GM21619 (cell line): ENCODE measurements at regions not wholly inside any gene's neighbourhood (a gene's known extent, or its start where the extent isn't known, plus 50 kb on each side); places are given as distances from the start of the nearest gene placed in this dataset.
"Not testable (repeated sequence)": the region's sequence is repeated elsewhere in the genome, so short reads cannot be mapped to it uniquely, and the experiment has no call there.

Experiments used
- ATAC-seq: cut with Tn5 transposase; IDR thresholded peaks from one replicate; pipeline ENCODE4 v1.9.1; 2021; ENCODE audit not compliant: unreplicated experiment

GRCh38 chr9:31321256-31321655, 1063.2 kb upstream of the ACO1 start:
- no peak for ATAC-seq

DNA sequence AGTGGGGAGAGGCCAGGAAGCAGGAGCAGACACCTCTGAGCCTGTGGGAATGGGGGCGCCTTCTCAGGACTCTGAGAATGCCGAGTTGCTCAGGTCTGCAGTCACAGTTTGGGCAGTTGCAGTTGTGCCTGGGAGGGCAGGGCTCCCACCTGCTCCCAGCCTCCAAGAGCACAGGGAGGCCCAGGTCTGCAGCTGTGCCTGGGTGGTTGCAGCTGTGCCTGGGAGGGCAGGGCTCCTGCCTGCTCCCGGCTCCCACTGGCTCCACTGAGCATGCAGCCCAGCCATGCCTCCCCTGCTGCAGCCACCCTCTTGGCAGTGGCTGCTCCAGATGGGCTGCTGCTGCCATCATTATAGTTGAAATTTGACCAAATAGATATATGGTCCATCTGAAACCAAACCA, 1062.8 kb upstream of the ACO1 start:
- no peak for ATAC-seq

- peak; percentile 63 for ATAC-seq
Observed at GRCh38 chr9:31323726-31324444, 1060.6 kb upstream of the ACO1 start.

DNA sequence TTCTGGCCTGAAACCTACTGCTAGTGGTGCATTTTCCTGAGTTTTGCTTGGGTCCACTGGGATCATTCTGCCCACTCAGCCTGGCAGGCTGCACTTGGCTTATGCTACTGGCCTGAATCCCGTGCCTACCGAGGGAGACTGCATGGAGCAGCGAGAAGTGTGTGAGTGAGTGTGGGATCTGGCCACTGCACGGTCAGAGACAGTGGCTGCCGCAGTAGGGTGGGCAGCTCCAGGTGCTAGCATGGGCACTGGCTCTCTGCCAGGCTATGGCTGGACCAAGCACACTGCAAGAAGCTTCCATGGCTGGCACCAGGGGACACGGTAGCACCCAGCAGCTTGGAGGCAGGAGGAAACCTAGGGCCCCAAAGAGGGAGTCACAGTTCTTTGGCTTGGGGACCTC, 1058.7 kb upstream of the ACO1 start:
- ATAC-seq: no peak

DNA sequence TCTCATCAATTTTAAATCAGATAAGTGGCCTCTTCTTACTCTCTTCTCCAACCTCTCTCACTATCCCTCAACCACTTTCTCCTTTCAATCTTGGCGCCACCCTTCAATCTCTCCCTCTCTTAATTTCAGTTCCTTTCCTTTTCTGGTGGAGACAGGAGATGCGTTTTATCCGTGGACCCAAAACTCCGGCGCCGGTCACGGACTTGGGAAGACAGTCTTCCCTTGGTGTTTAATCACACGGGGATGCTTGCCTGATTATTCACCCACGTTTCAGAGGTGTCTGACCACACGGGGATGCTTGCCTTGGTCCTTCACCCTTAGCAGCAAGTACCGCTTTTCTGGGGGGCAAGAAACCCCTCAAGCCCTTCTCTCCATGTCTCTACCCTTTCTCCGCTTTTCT, 1057.6 kb upstream of the ACO1 start:
- ATAC-seq: not testable (repeated sequence)

DNA sequence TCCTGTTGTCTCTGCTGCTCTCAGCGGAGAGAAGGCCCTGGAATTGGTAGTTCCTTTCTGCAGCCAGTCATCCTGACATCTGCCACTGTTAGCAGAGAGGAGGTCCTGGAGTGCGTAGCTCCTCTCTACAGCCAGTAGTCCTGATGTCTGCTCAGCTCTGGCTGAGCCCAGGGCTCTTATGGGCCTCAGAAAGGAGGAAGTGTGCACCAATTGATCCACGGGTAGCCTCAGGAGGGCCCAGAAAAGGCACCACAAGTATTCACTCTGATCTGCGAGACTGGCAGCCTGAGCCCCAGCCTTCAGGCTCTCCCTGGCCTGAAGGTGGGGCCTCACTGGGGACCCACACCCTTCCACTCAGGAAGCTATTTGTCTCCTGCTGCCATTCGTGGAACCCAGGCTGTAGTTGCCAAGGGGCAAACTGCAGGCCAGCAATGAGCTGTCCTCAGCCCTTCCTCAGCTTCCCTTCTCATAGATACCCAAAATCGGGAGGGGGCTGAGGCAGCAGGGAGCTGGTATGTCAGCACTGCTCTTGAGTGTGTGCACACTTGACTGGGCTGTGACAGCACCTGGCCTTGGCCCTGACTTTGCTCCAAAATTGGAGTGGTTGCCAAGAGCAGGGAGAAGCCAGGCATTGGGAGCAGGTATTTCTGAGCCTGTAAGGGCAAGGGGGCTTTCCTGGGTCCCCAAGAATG, 1049.5 kb upstream of the ACO1 start:
- no peak for ATAC-seq

- no peak for ATAC-seq
Observed at GRCh38 chr9:31335529-31336234, 1048.8 kb upstream of the ACO1 start.

- ATAC-seq: no peak
Observed at GRCh38 chr9:31336386-31336785, 1048.1 kb upstream of the ACO1 start.

DNA sequence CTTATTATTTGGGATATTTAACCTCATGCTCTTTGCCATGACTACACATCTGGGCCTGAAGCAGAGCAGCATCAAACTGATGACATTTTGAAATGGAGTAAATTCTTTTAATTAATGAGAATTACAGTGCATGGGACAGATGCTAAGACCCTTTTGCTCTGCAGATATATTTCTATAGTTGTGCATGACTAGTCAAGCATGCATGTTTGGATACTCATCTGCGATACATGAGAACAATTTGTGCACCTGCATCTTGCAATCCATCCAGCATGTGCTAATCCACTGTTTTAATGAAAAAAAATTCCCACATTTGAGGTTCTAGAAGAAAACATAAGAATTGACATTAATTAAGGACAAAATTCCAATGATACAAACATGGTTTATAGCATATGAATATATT, 1047.6 kb upstream of the ACO1 start:
- no peak for ATAC-seq

GRCh38 chr9:31347082-31347617, 1037.3 kb upstream of the ACO1 start:
- peak; percentile 99 for ATAC-seq

DNA sequence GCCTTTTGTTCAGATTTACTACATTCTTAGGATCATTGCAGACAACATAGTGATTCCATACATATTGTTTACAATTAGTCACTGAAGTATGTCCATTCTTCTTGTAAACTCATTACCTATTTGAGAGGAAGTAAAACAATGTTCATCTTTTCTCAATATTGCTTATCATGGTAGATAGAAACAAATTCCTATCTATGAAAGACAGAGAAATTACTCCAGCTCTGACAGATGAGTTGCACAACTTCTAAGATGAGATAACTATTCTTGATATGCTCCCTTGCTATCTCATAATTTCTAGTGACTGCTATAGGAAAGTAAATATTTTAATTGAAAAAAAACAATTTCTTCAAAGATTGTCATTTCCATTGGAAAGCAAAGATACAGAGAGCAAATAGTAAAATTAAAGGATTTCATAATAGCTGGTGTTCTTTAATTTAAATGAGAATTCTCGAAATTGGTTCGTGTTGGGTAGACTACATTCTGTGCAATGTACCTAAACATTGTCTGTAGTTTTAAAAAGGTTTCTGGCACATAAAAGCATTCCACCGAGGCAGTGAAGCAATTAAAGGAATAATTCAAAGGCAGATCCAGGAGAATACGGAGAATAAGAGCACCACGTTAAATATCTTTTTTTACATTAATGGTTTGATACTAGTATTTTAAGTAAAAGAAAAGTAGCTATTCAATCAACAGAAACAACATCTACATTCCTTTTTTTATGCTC, 1029.1 kb upstream of the ACO1 start:
- ATAC-seq: no peak

DNA sequence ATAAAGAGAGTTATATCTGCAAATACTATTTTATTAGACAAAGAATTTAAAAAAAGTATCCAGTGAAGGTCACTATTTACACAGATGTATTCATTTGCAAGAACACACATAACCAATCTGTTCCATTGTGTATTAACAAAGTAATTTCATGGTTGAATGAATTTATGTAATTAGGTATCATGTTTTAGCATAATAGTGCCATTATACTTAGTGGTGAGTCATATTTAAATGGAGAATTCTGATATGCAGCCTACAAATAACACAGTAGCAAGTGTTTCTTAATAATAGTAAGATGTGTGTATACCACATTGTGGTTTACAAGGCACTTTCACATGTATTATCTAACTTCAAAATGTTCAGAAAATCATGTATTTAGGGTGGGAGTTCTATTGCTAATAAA, 1028.5 kb upstream of the ACO1 start:
- no peak for ATAC-seq

DNA sequence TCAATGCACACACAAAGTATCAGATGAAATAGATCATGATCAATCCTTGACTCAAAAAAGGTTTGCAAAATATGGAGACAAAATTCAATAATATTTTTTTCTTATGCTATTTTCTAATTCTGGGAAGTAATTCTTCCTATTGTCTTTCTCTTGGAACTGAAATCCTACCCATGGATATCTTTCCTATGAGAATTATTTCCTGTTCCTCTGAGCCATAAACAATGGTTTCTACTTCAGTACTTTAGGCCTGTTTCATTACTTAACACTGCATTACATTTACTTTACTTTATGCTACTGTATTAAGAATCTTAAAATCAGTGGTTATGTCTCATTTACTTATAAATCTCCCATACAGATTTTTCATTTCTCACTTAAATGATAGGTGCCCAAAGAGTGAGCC, 1025.4 kb upstream of the ACO1 start:
- no peak for ATAC-seq

DNA sequence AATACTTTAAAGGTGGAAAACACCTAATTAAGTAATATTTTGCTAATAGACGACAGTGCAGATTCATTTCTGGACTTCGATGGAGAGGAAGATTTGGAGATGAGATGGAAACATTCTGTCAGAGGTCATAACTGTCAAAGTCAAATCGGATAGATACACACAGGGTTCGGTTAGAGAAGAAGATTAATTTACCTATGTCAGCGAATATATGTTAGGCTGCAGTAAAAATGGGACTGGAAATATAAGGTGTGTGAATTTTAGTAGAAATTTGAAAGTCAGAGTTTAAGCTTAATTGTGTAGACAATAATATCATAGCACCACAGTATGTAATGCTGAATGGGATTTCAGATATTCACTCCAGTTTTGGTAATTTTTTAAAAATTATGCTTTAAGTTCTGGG, 1020.3 kb upstream of the ACO1 start:
- no peak for ATAC-seq

DNA sequence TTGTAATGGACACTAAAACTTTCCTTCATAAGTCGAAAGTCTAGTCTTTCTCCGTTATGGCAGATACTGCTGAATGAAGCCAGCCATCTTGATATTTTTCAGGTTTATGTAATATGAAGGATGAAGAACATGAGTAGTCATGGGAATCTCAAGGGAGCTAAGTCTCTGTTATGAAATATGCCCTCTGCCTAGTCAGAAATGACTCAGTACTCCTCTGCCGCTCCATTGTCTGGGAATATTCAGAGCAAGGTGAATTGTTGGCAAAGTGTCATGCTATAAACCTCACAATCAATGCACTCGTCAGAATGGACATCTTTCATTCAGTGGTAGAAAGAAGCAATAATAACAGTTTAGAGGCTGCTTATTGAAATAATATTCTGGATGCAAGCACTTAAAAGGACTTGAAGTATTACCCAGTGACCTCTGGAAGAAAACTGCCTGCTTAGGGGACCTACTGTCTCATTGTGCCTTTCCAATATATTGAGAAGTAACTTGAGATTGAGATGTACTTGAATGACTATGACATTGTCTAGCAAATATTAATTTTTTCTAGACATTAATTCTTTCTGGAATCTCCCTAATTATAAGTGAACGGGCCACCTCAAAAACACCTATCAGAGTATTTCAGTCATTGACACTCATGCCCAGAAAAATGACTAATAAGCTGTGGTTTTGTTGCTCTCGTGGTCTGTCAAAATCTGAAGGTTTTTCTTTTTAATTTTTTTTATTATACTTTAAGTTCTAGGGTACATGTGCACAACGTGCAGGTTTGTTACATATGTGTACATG, 1011.5 kb upstream of the ACO1 start:
- no peak for ATAC-seq

GRCh38 chr9:31377358-31377757, 1007.1 kb upstream of the ACO1 start:
- no peak for ATAC-seq

- no peak for ATAC-seq
Observed at GRCh38 chr9:31388660-31389059, 995.8 kb upstream of the ACO1 start.

- ATAC-seq: peak; percentile 41
Observed at GRCh38 chr9:31389075-31389474, 995.4 kb upstream of the ACO1 start.

GRCh38 chr9:31390403-31391025, 993.9 kb upstream of the ACO1 start:
- ATAC-seq: peak; percentile 46

GRCh38 chr9:31393240-31393639, 991.2 kb upstream of the ACO1 start:
- ATAC-seq: no peak
